A549 (cell line): ENCODE measurements at regions not wholly inside any gene's neighbourhood (a gene's known extent, or its start where the extent isn't known, plus 50 kb on each side); places are given as distances from the start of the nearest gene placed in this dataset.

Experiments used
- ATAC-seq, 2 experiments: fragments of 200-7000 bp in 1 of 2; fragments of >200 bp in 1 of 2; cut with Nextera tagmentation in 1 of 2; cut with Tn5 transposase in 1 of 2; 3 replicates each; pipeline versions ENCODE4 v1.8.0 to v1.9.1; 2018 to 2020; ENCODE audit warnings: mild to moderate bottlenecking in 1 of 2, moderate library complexity in 1 of 2
- CTCF ChIA-PET: fragments of 300-600 bp; sonication (Branson Sonifier 250); formaldehyde crosslinking; extraction: SDS; loops from one replicate; lab custom pipeline; 2021; ENCODE audit warnings: antibody characterized with exemption, inconsistent platforms; lab: Yijun Ruan, JAX
- POLR2A ChIA-PET: fragments of 350-600 bp; formaldehyde crosslinking; extraction: SDS; loops from one replicate; lab custom pipeline; 2021; ENCODE audit warnings: antibody characterized with exemption, inconsistent platforms; lab: Yijun Ruan, JAX
- DNase-seq, 2 experiments: peaks; one replicate each; pipeline versions ENCODE4 v3.0.0 to v3.0.0-alpha.2; 2011 to 2016; ENCODE audit warnings: low read depth in 1 of 2, low spot score in 1 of 2
- FAIRE-seq: peaks from 2 replicates; lab custom pipeline; 2011; peaks lifted over from hg19 to GRCh38; lab: Jason Lieb, UNC
- H3K27ac ChIP-seq, 2 experiments: fragments of >200 bp; sonication (Bioruptor Twin); formaldehyde crosslinking; 3 replicates each; pipeline ENCODE4 v1.5.1; 2016 to 2017
- H3K4me1 ChIP-seq: fragments of >200 bp; sonication (Bioruptor Twin); formaldehyde crosslinking; 3 replicates; pipeline ENCODE4 v1.6.1; 2016
- H3K4me2 ChIP-seq: fragments of >200 bp; sonication (Bioruptor Twin); formaldehyde crosslinking; 3 replicates; pipeline ENCODE4 v1.6.1; 2016
- H3K4me3 ChIP-seq: fragments of >200 bp; sonication (Bioruptor Twin); formaldehyde crosslinking; 3 replicates; pipeline ENCODE4 v1.5.1; 2016
- H3K9me3 ChIP-seq: fragments of >200 bp; sonication (Bioruptor Twin); formaldehyde crosslinking; 3 replicates; pipeline ENCODE4 v1.6.1; 2016
- CBX2 ChIP-seq: fragments of 200-600 bp; sonication (generic); IDR thresholded peaks from 2 replicates; pipeline ENCODE4 v1.6.1; 2016; ENCODE audit warnings: low read depth, mild to moderate bottlenecking, borderline replicate concordance
- CBX8 ChIP-seq: fragments of 200-600 bp; sonication (generic); IDR thresholded peaks from 2 replicates; pipeline ENCODE4 v1.6.1; 2016
- FOSL2 ChIP-seq, 2 experiments: fragments of 450-650 bp in 1 of 2; fragments of >200 bp in 1 of 2; sonication (Bioruptor Twin) in 1 of 2; formaldehyde crosslinking; IDR thresholded peaks; 2 replicates each; pipeline versions ENCODE4 v1.5.0 to v1.6.1; 2016 to 2020; ENCODE audit warnings: mild to moderate bottlenecking in 1 of 2, moderate library complexity in 1 of 2
- GATA3 ChIP-seq: IDR thresholded peaks from 2 replicates; pipeline ENCODE4 v1.6.1; 2012; ENCODE audit warnings: borderline replicate concordance
- HDAC2 ChIP-seq: fragments of 200-600 bp; sonication (generic); IDR thresholded peaks from 2 replicates; pipeline ENCODE4 v1.6.1; 2016
- HEYL ChIP-seq: fragments of 250-450 bp; sonication (Bioruptor Pico); IDR thresholded peaks from 2 replicates; pipeline ENCODE4 v1.8.0; 2021; ENCODE audit warnings: mild to moderate bottlenecking, moderate library complexity
- HOXA7 ChIP-seq: fragments of 250-450 bp; sonication (Bioruptor Pico); IDR thresholded peaks from 2 replicates; pipeline ENCODE4 v1.5.0; 2020; ENCODE audit warnings: mild to moderate bottlenecking, moderate library complexity
- HOXB5 ChIP-seq: fragments of 250-450 bp; sonication (Bioruptor Pico); IDR thresholded peaks from 2 replicates; pipeline ENCODE4 v1.5.0; 2020; ENCODE audit warnings: mild to moderate bottlenecking, moderate library complexity
- JUN ChIP-seq, 2 experiments: fragments of >200 bp; sonication (Bioruptor Twin); formaldehyde crosslinking; IDR thresholded peaks; 2 replicates in 1 of 2; 3 replicates in 1 of 2; pipeline ENCODE4 v1.6.1; 2016 to 2017
- KDM1A ChIP-seq: fragments of 200-600 bp; sonication (generic); IDR thresholded peaks from 2 replicates; pipeline ENCODE4 v1.6.1; 2016; ENCODE audit warnings: low read depth, mild to moderate bottlenecking
- MAFK ChIP-seq: fragments of 450-650 bp; IDR thresholded peaks from 2 replicates; pipeline ENCODE4 v1.6.1; 2014; ENCODE audit not compliant: partially characterized antibody
- MYC ChIP-seq: IDR thresholded peaks from 2 replicates; pipeline ENCODE4 v1.6.1; 2012; ENCODE audit warnings: mild to moderate bottlenecking, inconsistent platforms, low read length, improper control_type of control experiment, borderline replicate concordance
- NPAS2 ChIP-seq: fragments of 250-450 bp; sonication (Bioruptor Pico); IDR thresholded peaks from 2 replicates; pipeline ENCODE4 v1.8.0; 2022; ENCODE audit warnings: mild to moderate bottlenecking, moderate library complexity, borderline replicate concordance
- NR3C1 ChIP-seq: fragments of >200 bp; sonication (Bioruptor Twin); formaldehyde crosslinking; IDR thresholded peaks from 3 replicates; pipeline ENCODE4 v1.6.1; 2017
- PHF8 ChIP-seq: fragments of 200-600 bp; sonication (generic); IDR thresholded peaks from 2 replicates; pipeline ENCODE4 v1.6.1; 2016; ENCODE audit warnings: low read depth, mild to moderate bottlenecking, antibody characterized with exemption, moderate library complexity, borderline replicate concordance
- POLR2A ChIP-seq: IDR thresholded peaks from 2 replicates; pipeline ENCODE4 v1.6.1; 2012; ENCODE audit warnings: mild to moderate bottlenecking, low read length
- RAD21 ChIP-seq, 2 experiments: fragments of >200 bp in 1 of 2; sonication (Bioruptor Twin) in 1 of 2; formaldehyde crosslinking in 1 of 2; IDR thresholded peaks in 1 of 2; conservative IDR thresholded peaks in 1 of 2; 2 replicates in 1 of 2; 3 replicates in 1 of 2; pipeline ENCODE4 v1.6.1; 2012 to 2018; ENCODE audit warnings: inconsistent platforms in 1 of 2
- RCOR1 ChIP-seq: fragments of 150-350 bp; IDR thresholded peaks from 2 replicates; pipeline ENCODE4 v1.6.1; 2014; ENCODE audit warnings: antibody characterized with exemption, low read length, low read depth
- RFX5 ChIP-seq: fragments of 450-650 bp; IDR thresholded peaks from 2 replicates; pipeline ENCODE4 v1.7.1; 2014; ENCODE audit warnings: antibody characterized with exemption, mild to moderate bottlenecking, moderate library complexity
- RNF2 ChIP-seq: fragments of 200-600 bp; sonication (generic); IDR thresholded peaks from 2 replicates; pipeline ENCODE4 v1.6.1; 2016; ENCODE audit warnings: low read depth, mild to moderate bottlenecking, antibody characterized with exemption, moderate library complexity, borderline replicate concordance
- SREBF2 ChIP-seq: fragments of 450-650 bp; IDR thresholded peaks from 2 replicates; pipeline ENCODE4 v1.6.1; 2014; ENCODE audit warnings: mild to moderate bottlenecking, moderate library complexity
- TFCP2L1 ChIP-seq: fragments of 250-450 bp; sonication (Bioruptor Pico); IDR thresholded peaks from 2 replicates; pipeline ENCODE4 v1.5.0; 2021; ENCODE audit warnings: mild to moderate bottlenecking
- TP53 ChIP-seq: fragments of 250-450 bp; sonication (Bioruptor Pico); IDR thresholded peaks from 2 replicates; pipeline ENCODE4 v1.5.0; 2021; ENCODE audit warnings: mild to moderate bottlenecking, moderate library complexity
- ZSCAN20 ChIP-seq: fragments of 250-450 bp; sonication (Bioruptor Pico); IDR thresholded peaks from 2 replicates; pipeline ENCODE4 v1.8.0; 2022; ENCODE audit warnings: mild to moderate bottlenecking, moderate library complexity
- WGBS: methylation state at CpG from one replicate; pipeline ENCODE4 v1.1.6; 2017; ENCODE audit errors: missing lambda C conversion rate; 5-methylcytosine and 5-hydroxymethylcytosine counted together
- TF ChIP-seq, protein P1 (sequence below): fragments of 200-600 bp; sonication (generic); IDR thresholded peaks from 2 replicates; pipeline ENCODE4 v1.6.1; 2016; ENCODE audit warnings: antibody characterized with exemption, mild to moderate bottlenecking, moderate library complexity
- TF ChIP-seq, protein P2 (sequence below): fragments of 150-350 bp; IDR thresholded peaks from 2 replicates; pipeline ENCODE4 v1.6.1; 2014; ENCODE audit warnings: low read depth, mild to moderate bottlenecking, low read length
- TF ChIP-seq, protein P3 (sequence below): IDR thresholded peaks from 2 replicates; pipeline ENCODE4 v1.6.1; 2012
- TF ChIP-seq, protein P4 (sequence below): fragments of >200 bp; sonication (Bioruptor Twin); formaldehyde crosslinking; IDR thresholded peaks from 3 replicates; pipeline ENCODE4 v1.5.1; 2016
- TF ChIP-seq, protein P5 (sequence below): fragments of >200 bp; sonication (Bioruptor Twin); formaldehyde crosslinking; IDR thresholded peaks from 2 replicates; pipeline ENCODE4 v1.6.1; 2016

DNA sequence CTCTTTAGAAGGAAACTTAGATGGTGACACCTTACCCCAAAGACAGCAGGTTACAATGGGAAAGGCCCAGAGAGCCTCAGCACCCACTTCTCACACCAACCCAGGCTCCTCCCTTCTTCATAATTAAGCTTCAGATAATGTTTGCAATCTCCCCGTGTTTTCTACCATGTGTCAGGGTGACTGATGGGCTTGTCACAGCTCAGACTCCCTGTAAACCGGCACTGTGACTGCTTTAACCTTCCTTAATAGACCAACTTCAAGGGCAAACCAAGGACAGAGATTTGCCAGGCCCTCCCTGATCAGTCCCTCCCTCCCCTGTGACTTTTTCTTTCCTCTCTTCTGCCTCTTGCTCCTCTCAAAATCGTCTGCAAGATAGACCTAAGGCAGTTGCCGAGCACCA is 760.6 kb upstream of the EEF2KMT start (continued):
- TF ChIP-seq, protein P1, sequence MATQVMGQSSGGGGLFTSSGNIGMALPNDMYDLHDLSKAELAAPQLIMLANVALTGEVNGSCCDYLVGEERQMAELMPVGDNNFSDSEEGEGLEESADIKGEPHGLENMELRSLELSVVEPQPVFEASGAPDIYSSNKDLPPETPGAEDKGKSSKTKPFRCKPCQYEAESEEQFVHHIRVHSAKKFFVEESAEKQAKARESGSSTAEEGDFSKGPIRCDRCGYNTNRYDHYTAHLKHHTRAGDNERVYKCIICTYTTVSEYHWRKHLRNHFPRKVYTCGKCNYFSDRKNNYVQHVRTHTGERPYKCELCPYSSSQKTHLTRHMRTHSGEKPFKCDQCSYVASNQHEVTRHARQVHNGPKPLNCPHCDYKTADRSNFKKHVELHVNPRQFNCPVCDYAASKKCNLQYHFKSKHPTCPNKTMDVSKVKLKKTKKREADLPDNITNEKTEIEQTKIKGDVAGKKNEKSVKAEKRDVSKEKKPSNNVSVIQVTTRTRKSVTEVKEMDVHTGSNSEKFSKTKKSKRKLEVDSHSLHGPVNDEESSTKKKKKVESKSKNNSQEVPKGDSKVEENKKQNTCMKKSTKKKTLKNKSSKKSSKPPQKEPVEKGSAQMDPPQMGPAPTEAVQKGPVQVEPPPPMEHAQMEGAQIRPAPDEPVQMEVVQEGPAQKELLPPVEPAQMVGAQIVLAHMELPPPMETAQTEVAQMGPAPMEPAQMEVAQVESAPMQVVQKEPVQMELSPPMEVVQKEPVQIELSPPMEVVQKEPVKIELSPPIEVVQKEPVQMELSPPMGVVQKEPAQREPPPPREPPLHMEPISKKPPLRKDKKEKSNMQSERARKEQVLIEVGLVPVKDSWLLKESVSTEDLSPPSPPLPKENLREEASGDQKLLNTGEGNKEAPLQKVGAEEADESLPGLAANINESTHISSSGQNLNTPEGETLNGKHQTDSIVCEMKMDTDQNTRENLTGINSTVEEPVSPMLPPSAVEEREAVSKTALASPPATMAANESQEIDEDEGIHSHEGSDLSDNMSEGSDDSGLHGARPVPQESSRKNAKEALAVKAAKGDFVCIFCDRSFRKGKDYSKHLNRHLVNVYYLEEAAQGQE, result no peak
- TF ChIP-seq POLR2A (no peak), TP53 (CRISPR knock-in tag) (no peak), FOSL2 (IDR thresholded peaks at IDR 0.05) (no peak), FOSL2 (CRISPR knock-in tag; IDR thresholded peaks at IDR 0.05) (no peak)
- TF ChIP-seq, all 56 proteins: peak for 0

DNA sequence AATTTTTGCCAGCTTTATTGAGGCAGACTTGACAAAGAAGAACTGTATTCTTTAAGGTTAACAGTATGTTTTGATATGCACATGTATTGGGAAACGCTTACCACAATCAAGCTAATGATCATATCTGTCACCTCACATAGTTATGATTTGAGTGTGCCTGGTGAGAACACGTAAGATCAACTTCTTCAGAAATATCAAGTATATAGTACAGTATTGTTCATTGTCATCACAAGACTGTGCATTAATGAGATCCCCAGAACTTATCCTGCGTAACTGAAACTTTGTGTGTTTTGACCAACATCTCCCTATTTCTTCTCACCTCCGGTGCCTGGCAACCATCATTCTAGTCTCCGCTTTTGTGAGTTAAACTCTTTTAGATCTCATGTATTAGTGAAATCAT is 756.4 kb upstream of the EEF2KMT start:
- TF ChIP-seq MYC (no peak), PHF8 (no peak), HEYL (CRISPR knock-in tag) (no peak), RNF2 (no peak), CBX2 (no peak), HOXB5 (no peak), RAD21 (conservative IDR thresholded peaks at IDR 0.05 in 1 of 2, IDR thresholded peaks at IDR 0.05 in 1 of 2) (no peak), MAFK (no peak), TP53 (CRISPR knock-in tag) (no peak), ZSCAN20 (CRISPR knock-in tag) (no peak)
- TF ChIP-seq, protein P2, sequence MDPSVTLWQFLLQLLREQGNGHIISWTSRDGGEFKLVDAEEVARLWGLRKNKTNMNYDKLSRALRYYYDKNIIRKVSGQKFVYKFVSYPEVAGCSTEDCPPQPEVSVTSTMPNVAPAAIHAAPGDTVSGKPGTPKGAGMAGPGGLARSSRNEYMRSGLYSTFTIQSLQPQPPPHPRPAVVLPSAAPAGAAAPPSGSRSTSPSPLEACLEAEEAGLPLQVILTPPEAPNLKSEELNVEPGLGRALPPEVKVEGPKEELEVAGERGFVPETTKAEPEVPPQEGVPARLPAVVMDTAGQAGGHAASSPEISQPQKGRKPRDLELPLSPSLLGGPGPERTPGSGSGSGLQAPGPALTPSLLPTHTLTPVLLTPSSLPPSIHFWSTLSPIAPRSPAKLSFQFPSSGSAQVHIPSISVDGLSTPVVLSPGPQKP, result no peak
- TF ChIP-seq, protein P3, sequence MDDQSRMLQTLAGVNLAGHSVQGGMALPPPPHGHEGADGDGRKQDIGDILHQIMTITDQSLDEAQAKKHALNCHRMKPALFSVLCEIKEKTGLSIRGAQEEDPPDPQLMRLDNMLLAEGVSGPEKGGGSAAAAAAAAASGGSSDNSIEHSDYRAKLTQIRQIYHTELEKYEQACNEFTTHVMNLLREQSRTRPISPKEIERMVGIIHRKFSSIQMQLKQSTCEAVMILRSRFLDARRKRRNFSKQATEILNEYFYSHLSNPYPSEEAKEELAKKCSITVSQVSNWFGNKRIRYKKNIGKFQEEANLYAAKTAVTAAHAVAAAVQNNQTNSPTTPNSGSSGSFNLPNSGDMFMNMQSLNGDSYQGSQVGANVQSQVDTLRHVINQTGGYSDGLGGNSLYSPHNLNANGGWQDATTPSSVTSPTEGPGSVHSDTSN, result no peak
- FAIRE-seq (no peak), DNase-seq (no peak), ATAC-seq (no peak)
- no peak overlapping the region for H3K4me2 ChIP-seq
- no peak overlapping the region for H3K27ac ChIP-seq
- H3K4me3 ChIP-seq, result no peak overlapping the region
- ChIA-PET POLR2A (no interaction called here), CTCF (interaction anchor here (0.7 kb wide), 1 partner anchor 22 kb away, joined by 3 read pairs; no protein-coding TSS in a partner anchor)
- 37% methylated on average over 5 of the region's 5 CpGs for WGBS
- no peaks in the 10 kb centered on the region for H3K9me3 ChIP-seq
- H3K4me1 ChIP-seq, result no peaks in the 10 kb centered on the region

DNA sequence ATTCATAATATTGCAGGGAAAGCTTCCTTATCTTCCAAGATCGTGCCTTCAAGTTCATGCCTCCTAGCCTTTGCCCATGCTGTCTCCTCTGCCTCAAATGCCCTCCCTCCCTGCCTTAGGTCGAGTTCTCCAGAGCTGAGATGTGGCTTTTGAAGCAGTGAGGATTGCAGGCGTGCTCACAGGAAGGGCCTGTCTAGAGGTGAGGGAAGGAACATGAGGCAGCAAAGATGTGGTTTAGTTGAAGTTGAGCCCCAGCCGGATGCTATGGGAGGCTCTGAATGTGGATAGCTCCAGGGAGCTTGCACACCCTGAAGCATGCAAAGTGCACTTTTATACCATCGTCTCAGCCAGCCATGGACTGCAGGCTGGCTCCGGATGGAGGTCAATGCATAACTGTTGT is 754.6 kb upstream of the EEF2KMT start:
- 7% methylated on average over 6 of the region's 6 CpGs for WGBS
- Histone ChIP-seq H3K4me2 (no peak overlapping the region), H3K27ac (no peak overlapping the region), H3K4me3 (no peak overlapping the region), H3K9me3 (no peaks in the 10 kb centered on the region), H3K4me1 (no peaks in the 10 kb centered on the region)
- FAIRE-seq, result no peak
- POLR2A ChIA-PET, result no interaction called here
- no peak for DNase-seq
- CTCF ChIA-PET, result no interaction called here
- no peak for ATAC-seq
- TF ChIP-seq JUN (IDR thresholded peaks at IDR 0.05) (no peak), PHF8 (no peak), NR3C1 (no peak), SREBF2 (no peak), ZSCAN20 (CRISPR knock-in tag) (no peak), POLR2A (no peak), HOXA7 (no peak), RCOR1 (no peak), HDAC2 (no peak), KDM1A (no peak), NPAS2 (CRISPR knock-in tag) (no peak), RFX5 (no peak), TP53 (CRISPR knock-in tag) (no peak), CBX8 (no peak), GATA3 (no peak), TFCP2L1 (CRISPR knock-in tag) (no peak)
- TF ChIP-seq, protein P4, sequence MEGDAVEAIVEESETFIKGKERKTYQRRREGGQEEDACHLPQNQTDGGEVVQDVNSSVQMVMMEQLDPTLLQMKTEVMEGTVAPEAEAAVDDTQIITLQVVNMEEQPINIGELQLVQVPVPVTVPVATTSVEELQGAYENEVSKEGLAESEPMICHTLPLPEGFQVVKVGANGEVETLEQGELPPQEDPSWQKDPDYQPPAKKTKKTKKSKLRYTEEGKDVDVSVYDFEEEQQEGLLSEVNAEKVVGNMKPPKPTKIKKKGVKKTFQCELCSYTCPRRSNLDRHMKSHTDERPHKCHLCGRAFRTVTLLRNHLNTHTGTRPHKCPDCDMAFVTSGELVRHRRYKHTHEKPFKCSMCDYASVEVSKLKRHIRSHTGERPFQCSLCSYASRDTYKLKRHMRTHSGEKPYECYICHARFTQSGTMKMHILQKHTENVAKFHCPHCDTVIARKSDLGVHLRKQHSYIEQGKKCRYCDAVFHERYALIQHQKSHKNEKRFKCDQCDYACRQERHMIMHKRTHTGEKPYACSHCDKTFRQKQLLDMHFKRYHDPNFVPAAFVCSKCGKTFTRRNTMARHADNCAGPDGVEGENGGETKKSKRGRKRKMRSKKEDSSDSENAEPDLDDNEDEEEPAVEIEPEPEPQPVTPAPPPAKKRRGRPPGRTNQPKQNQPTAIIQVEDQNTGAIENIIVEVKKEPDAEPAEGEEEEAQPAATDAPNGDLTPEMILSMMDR, result no peak
- TF ChIP-seq, protein P5, sequence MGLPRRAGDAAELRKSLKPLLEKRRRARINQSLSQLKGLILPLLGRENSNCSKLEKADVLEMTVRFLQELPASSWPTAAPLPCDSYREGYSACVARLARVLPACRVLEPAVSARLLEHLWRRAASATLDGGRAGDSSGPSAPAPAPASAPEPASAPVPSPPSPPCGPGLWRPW, result no peak
